Breast epithelium (tissue), 3 donors: ENCODE measurements at regions not wholly inside any gene's neighbourhood (a gene's known extent, or its start where the extent isn't known, plus 50 kb on each side); places are given as distances from the start of the nearest gene placed in this dataset.

ENCODE experiments used
- POLR2AphosphoS5 ChIP-seq, 3 donors: sonication (generic); formaldehyde crosslinking; IDR thresholded peaks; one replicate each; pipeline ENCODE4 v1.6.1; 2017; ENCODE audit warnings: antibody characterized with exemption in 3 of 3
- TF ChIP-seq, protein P1 (sequence below), 3 donors: fragments of 450-650 bp; IDR thresholded peaks; one replicate each; pipeline ENCODE4 v1.5.1; 2016 to 2017; ENCODE audit warnings: antibody characterized with exemption in 3 of 3, mild to moderate bottlenecking in 3 of 3, moderate library complexity in 3 of 3

DNA sequence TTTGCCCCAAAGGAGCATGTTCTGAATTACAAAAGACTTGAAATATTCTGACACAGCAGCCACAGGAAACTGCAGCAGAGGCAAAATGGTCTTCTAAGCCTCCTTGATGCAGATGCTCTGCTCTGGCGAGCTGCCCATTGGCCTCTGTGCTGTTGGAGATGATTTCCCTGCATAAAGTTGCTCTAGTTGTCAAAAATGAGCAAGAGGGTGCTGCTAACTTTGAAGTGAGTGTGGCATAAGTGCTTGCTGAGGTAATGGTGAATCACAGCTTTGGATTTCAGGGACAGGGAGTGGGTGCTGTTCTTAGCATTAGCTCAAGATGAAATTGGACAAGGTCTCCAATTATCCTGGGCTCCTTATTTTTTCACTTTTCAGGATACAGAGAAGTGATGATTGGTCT, 435.4 kb downstream of the TMEM135 start:
- peak in 1 of 3 donors; percentile 84 for TF ChIP-seq POLR2AphosphoS5 (IDR thresholded peaks at IDR 0.05)
- TF ChIP-seq, protein P1, sequence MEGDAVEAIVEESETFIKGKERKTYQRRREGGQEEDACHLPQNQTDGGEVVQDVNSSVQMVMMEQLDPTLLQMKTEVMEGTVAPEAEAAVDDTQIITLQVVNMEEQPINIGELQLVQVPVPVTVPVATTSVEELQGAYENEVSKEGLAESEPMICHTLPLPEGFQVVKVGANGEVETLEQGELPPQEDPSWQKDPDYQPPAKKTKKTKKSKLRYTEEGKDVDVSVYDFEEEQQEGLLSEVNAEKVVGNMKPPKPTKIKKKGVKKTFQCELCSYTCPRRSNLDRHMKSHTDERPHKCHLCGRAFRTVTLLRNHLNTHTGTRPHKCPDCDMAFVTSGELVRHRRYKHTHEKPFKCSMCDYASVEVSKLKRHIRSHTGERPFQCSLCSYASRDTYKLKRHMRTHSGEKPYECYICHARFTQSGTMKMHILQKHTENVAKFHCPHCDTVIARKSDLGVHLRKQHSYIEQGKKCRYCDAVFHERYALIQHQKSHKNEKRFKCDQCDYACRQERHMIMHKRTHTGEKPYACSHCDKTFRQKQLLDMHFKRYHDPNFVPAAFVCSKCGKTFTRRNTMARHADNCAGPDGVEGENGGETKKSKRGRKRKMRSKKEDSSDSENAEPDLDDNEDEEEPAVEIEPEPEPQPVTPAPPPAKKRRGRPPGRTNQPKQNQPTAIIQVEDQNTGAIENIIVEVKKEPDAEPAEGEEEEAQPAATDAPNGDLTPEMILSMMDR (IDR thresholded peaks at IDR 0.05): no peak
